ENCODE measurements at regions not wholly inside any gene's neighbourhood (a gene's known extent, or its start where the extent isn't known, plus 50 kb on each side); places are given as distances from the start of the nearest gene placed in this dataset.

DNA sequence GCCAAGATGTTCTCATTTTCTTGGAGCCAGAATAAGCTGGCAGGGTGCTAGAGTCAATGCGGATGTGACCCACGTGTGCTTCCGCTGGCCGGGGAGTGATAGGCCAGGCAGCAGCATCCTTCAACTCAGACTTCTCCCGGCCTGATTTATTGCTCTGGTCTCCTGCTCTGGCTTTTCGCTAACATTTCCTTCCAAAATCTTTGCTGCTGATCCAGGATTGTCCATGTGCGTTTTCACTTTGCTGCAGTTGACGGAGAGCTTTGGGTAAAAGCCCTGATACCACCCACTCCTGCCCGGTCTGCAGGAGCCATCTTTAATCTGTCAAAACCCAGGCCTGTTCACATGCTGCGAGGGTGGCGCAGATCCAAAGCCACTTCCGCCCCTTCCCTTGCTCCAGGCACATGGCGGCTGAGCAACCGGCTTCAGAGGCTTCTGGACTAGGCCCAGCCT, 106.8 kb downstream of the CYP26A1 start:
- Histone ChIP-seq H3K36me3 (ENCODE audit: insufficient read depth, low read length) (no peaks in the 10 kb centered on the region), H3K9me3 (ENCODE audit: low read length) (no peaks in the 10 kb centered on the region), H3K9ac (ENCODE audit: low read length) (no peak overlapping the region), H3K4me3 (ENCODE audit: low read depth in 1 of 2, low read length in 2 of 2) (no peak overlapping the region), H3K4me1 (ENCODE audit: insufficient read depth, low read length) (no peaks in the 10 kb centered on the region), H3K27me3 (ENCODE audit: control insufficient read depth in 1 of 2, insufficient read depth in 2 of 2, low read length in 2 of 2) (no peaks in the 10 kb centered on the region), H3K27ac (ENCODE audit: low read depth, low read length) (no peak overlapping the region)

DNA sequence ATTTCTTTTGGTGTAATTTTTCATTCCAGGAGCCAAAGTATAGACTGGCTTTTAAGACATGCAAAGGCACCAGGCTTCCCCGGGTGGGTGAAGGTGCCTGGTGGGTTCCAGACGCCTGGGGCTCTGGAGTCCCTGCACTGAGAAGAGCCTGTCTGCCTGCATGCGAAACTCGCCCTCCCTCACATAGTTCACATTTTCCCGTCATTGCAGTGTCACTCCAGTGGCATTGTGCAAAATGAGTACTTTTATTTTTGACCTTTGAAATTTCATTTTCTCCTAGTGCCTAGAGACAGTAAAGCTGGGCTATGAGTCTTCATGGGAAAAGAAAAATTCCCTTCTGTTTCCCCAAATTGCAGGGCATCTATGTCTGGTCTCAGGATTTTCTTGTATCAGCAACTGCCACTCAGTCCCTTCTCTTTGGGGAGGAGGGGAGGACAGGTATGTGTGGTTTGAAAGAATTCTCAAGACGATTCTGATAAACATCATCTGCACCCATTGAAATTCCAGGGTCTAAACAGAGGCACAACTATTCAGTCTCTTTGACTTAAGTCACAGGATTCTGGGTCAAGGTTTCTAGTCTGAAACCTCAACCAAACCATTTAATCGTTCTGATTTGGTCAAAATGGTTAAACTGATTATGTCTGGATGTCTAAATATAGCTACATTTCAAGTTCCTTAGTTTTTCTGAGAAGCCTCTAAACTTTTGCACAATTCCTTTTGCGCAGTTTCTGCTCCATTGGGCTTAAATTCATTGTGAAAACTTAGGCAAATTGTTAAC, 107.8 kb downstream of the CYP26A1 start:
- Histone ChIP-seq H3K9ac (ENCODE audit: low read length) (no peak overlapping the region), H3K9me3 (ENCODE audit: low read length) (no peaks in the 10 kb centered on the region), H3K36me3 (ENCODE audit: insufficient read depth, low read length) (no peaks in the 10 kb centered on the region), H3K4me3 (ENCODE audit: low read depth in 1 of 2, low read length in 2 of 2) (no peak overlapping the region), H3K27me3 (ENCODE audit: control insufficient read depth in 1 of 2, insufficient read depth in 2 of 2, low read length in 2 of 2) (no peaks in the 10 kb centered on the region), H3K4me1 (ENCODE audit: insufficient read depth, low read length) (no peaks in the 10 kb centered on the region), H3K27ac (ENCODE audit: low read depth, low read length) (no peak overlapping the region)

DNA sequence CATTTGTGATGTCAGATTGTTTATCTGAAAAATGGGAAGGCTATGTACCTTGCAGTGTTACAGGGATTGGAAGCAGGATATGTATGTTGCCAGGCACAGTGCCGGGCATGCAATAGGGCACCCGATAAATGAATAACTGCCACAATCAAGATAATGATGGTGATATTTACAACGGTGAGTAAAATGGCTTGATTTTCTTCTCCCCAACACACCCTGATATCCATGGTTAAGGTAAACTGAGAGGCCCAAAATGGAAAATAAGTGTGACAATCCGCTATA, 108.3 kb downstream of the CYP26A1 start:
- Histone ChIP-seq H3K4me3 (ENCODE audit: low read depth in 1 of 2, low read length in 2 of 2) (no peak overlapping the region), H3K9ac (ENCODE audit: low read length) (no peak overlapping the region), H3K36me3 (ENCODE audit: insufficient read depth, low read length) (no peaks in the 10 kb centered on the region), H3K27me3 (ENCODE audit: control insufficient read depth in 1 of 2, insufficient read depth in 2 of 2, low read length in 2 of 2) (no peaks in the 10 kb centered on the region), H3K9me3 (ENCODE audit: low read length) (no peaks in the 10 kb centered on the region), H3K4me1 (ENCODE audit: insufficient read depth, low read length) (no peaks in the 10 kb centered on the region), H3K27ac (ENCODE audit: low read depth, low read length) (no peak overlapping the region)

- H3K36me3 ChIP-seq (ENCODE audit: insufficient read depth, low read length), result no peaks in the 10 kb centered on the region
- no peak overlapping the region for H3K4me3 ChIP-seq (ENCODE audit: low read depth in 1 of 2, low read length in 2 of 2)
- H3K27ac ChIP-seq (ENCODE audit: low read depth, low read length), result no peak overlapping the region
- H3K4me1 ChIP-seq (ENCODE audit: insufficient read depth, low read length), result no peaks in the 10 kb centered on the region
- H3K27me3 ChIP-seq (ENCODE audit: control insufficient read depth in 1 of 2, insufficient read depth in 2 of 2, low read length in 2 of 2), result no peaks in the 10 kb centered on the region
- no peaks in the 10 kb centered on the region for H3K9me3 ChIP-seq (ENCODE audit: low read length)
- no peak overlapping the region for H3K9ac ChIP-seq (ENCODE audit: low read length)
Measured at GRCh38 chr10:93182790-93183189, 109.1 kb downstream of the CYP26A1 start.

- no peak overlapping the region for H3K4me3 ChIP-seq (ENCODE audit: low read depth in 1 of 2, low read length in 2 of 2)
- H3K36me3 ChIP-seq (ENCODE audit: insufficient read depth, low read length), result no peaks in the 10 kb centered on the region
- H3K27me3 ChIP-seq (ENCODE audit: control insufficient read depth in 1 of 2, insufficient read depth in 2 of 2, low read length in 2 of 2), result no peaks in the 10 kb centered on the region
- H3K27ac ChIP-seq (ENCODE audit: low read depth, low read length), result no peak overlapping the region
- H3K4me1 ChIP-seq (ENCODE audit: insufficient read depth, low read length), result no peaks in the 10 kb centered on the region
- no peak overlapping the region for H3K9ac ChIP-seq (ENCODE audit: low read length)
- no peaks in the 10 kb centered on the region for H3K9me3 ChIP-seq (ENCODE audit: low read length)
Measured at GRCh38 chr10:93186653-93187052, 113.0 kb downstream of the CYP26A1 start.

DNA sequence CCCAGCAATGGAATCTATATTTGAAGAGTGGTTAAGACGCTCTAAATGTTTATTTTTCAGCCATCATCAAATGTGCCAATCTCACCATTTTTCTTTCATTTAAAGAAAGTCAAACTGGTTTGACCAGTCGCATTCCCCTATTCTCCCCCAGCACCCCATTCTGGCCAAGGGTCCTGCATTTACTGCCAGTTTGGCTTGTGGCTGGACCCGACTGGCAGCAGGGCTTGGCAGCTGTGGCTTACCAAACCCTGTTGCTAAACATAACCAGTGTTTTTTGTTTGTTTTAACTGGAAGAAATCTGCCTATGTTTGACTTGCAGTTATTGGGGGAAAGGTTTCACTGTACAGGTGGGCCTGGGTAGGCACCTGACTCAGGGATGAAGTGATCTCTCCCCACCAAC, 116.3 kb downstream of the CYP26A1 start:
- Histone ChIP-seq H3K4me1 (ENCODE audit: insufficient read depth, low read length) (no peaks in the 10 kb centered on the region), H3K4me3 (ENCODE audit: low read depth in 1 of 2, low read length in 2 of 2) (no peak overlapping the region), H3K27ac (ENCODE audit: low read depth, low read length) (no peak overlapping the region), H3K9me3 (ENCODE audit: low read length) (no peaks in the 10 kb centered on the region), H3K27me3 (ENCODE audit: control insufficient read depth in 1 of 2, insufficient read depth in 2 of 2, low read length in 2 of 2) (no peaks in the 10 kb centered on the region), H3K36me3 (ENCODE audit: insufficient read depth, low read length) (no peaks in the 10 kb centered on the region), H3K9ac (ENCODE audit: low read length) (no peak overlapping the region)

DNA sequence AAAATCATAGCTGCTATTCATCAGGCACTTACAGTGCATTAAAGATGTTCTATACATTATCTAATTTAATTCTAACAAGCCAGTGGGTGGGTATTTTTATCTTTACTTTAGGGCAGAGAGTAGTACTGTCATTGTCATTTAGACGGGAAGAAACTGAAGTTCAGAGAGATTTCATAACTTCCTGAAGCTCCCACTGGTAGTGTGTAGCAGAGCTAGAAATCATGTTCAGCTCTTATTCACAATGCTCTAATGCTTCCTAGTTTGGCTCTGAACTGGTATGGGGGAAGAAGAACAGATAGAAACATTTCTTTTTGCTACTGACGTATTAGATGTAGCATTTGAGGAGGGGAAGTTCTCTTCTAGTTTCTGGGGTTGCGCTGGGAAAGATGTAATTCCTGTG, 116.7 kb downstream of the CYP26A1 start:
- H3K4me1 ChIP-seq (ENCODE audit: insufficient read depth, low read length), result no peaks in the 10 kb centered on the region
- H3K9me3 ChIP-seq (ENCODE audit: low read length), result no peaks in the 10 kb centered on the region
- H3K36me3 ChIP-seq (ENCODE audit: insufficient read depth, low read length), result no peaks in the 10 kb centered on the region
- no peaks in the 10 kb centered on the region for H3K27me3 ChIP-seq (ENCODE audit: control insufficient read depth in 1 of 2, insufficient read depth in 2 of 2, low read length in 2 of 2)
- no peak overlapping the region for H3K4me3 ChIP-seq (ENCODE audit: low read depth in 1 of 2, low read length in 2 of 2)
- no peak overlapping the region for H3K9ac ChIP-seq (ENCODE audit: low read length)
- no peak overlapping the region for H3K27ac ChIP-seq (ENCODE audit: low read depth, low read length)

DNA sequence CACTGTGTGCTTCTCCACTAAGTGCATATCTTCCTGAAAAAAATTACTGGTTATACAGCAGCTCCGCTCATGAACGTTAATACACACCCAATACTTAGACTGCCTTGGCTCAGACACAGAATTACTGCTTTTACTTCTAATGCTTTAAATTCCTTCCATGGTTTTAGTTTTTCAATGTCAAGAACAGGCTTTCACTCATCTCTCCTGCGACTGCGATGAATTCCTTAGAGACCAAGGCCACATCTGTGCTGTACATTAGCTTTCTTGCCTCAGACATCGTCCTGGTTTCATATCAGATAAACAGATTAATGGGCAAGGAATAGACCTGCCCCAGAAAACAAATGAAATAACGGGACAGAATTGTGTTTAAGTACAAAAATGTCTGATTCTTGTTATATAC, 120.2 kb downstream of the CYP26A1 start:
- Histone ChIP-seq H3K9ac (ENCODE audit: low read length) (no peak overlapping the region), H3K36me3 (ENCODE audit: insufficient read depth, low read length) (no peaks in the 10 kb centered on the region), H3K9me3 (ENCODE audit: low read length) (no peaks in the 10 kb centered on the region), H3K4me3 (ENCODE audit: low read depth in 1 of 2, low read length in 2 of 2) (no peak overlapping the region), H3K27me3 (ENCODE audit: control insufficient read depth in 1 of 2, insufficient read depth in 2 of 2, low read length in 2 of 2) (no peaks in the 10 kb centered on the region), H3K27ac (ENCODE audit: low read depth, low read length) (no peak overlapping the region), H3K4me1 (ENCODE audit: insufficient read depth, low read length) (peaks cover 10% of the 10 kb centered on the region)

DNA sequence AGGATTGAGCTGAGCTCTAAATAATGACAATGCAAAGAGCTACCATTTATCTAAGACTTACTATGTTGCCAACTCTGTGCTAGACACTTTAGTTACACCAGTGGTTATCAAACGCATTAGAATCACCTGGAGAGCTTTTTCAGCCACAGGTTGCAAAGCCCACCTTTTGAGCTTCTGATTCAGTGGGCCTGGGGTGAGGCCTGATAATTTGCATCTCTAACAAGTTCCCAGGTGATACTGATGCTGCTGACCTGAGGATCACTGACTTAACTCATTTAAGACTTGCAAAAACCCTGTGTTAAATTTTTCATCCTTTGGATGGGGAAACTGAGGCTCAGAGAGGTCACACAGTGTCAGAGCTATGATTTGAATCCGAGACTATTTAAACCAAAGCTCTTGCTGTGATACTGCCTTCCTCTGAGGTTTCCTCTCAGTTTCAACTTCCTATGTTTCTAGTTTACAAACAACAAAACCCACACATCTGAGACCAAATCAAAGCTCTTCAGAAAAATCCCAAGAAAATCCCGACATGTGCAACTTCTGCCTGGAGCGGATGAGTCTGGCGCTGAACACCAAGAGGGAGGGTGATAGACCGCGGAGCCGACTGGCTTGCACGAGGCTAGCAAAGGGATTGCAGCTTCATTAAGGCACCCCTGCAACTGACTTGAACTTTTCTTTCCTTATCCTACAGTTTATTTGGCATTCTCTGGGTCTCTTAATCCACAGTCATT, 124.9 kb downstream of the CYP26A1 start:
- peaks cover 10% of the 10 kb centered on the region for H3K4me1 ChIP-seq (ENCODE audit: insufficient read depth, low read length)
- H3K27ac ChIP-seq (ENCODE audit: low read depth, low read length), result no peak overlapping the region
- no peaks in the 10 kb centered on the region for H3K9me3 ChIP-seq (ENCODE audit: low read length)
- H3K36me3 ChIP-seq (ENCODE audit: insufficient read depth, low read length), result no peaks in the 10 kb centered on the region
- peak overlapping the region; percentile 22 to 37 for H3K4me3 ChIP-seq (ENCODE audit: low read depth in 1 of 2, low read length in 2 of 2)
- no peaks in the 10 kb centered on the region for H3K27me3 ChIP-seq (ENCODE audit: control insufficient read depth in 1 of 2, insufficient read depth in 2 of 2, low read length in 2 of 2)
- no peak overlapping the region for H3K9ac ChIP-seq (ENCODE audit: low read length)

DNA sequence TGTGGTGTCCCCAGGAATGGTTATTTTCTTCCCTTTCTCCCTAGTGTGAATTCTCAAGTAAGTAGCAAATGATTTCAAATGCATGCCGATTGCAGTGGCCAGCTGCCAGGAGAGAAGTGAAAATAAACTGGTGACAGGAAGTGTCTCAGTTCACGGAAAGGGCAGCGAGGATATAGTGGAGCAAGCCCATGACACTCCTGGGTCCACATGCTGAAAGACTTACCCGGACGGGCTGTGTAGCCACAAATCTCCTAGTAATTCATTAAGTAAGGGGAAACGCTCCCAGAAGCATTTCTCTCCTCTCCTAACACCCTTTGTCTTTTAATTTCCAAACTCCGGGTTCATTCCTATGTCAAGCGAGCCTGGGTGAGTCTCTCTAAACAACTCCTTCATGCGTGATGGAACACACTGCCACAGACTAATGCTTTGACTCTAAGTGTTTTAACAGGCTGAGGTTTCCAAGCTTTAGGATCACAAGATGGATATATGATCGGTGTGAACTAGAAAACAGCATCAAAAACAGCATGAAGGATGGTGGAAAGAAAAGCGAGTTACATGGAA, 125.6 kb downstream of the CYP26A1 start:
- Histone ChIP-seq H3K9ac (ENCODE audit: low read length) (no peak overlapping the region), H3K27me3 (ENCODE audit: control insufficient read depth in 1 of 2, insufficient read depth in 2 of 2, low read length in 2 of 2) (no peaks in the 10 kb centered on the region), H3K9me3 (ENCODE audit: low read length) (no peaks in the 10 kb centered on the region), H3K36me3 (ENCODE audit: insufficient read depth, low read length) (no peaks in the 10 kb centered on the region), H3K27ac (ENCODE audit: low read depth, low read length) (no peak overlapping the region), H3K4me3 (ENCODE audit: low read depth in 1 of 2, low read length in 2 of 2) (peak overlapping the region; percentile 22 to 37), H3K4me1 (ENCODE audit: insufficient read depth, low read length) (peaks cover 10% of the 10 kb centered on the region)

DNA sequence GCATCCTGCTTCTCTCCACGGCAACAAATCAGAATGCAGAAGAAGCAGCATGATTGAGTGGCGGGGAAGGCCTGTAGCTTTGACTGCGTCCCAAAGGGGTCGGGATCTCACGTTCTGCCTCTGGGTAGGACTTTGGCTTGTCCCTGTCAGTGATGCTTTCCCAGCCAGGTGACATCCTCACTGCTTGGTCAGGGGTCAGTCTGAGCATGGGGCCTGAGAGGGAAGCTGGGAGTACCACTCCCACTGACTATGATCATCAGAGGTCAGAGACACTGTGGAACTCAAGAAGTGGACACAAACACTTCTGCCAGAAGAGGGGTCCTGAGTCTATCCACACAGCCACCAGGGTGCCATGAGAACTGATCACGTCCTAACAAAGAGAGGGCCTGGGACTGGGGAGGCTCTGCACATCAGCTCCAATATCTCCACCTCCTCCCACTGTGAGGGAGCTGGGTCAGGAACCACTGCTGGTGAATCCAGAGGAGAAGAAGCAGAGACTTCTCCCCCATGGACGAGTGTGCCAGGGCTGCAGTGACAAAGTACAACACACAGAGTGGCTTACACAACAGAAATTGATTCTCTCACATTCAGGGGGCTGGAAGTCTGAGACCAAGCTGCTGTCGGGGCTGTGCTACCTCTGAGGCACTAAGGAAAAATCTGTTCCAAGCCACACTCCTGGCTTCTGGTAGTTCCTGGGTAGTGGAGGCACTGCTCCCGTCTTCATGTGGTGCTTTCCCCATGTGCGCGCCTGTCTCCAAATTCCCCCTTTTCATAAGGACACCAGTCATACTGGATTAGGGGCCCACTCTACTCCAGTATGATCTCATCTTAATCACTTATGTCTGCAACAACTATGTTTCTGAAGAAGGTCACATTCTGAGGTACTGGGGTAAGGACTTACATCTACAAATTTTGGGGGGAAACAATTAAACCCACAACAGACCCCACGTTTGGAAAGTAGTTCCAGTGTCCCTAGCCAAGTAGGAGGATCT, 131.1 kb downstream of the CYP26A1 start:
- no peak overlapping the region for H3K4me3 ChIP-seq (ENCODE audit: low read depth in 1 of 2, low read length in 2 of 2)
- H3K9me3 ChIP-seq (ENCODE audit: low read length), result no peaks in the 10 kb centered on the region

More for the DNA sequence above, 131.1 kb downstream of the CYP26A1 start:
- H3K4me1 ChIP-seq (ENCODE audit: insufficient read depth, low read length), result no peaks in the 10 kb centered on the region
- H3K9ac ChIP-seq (ENCODE audit: low read length), result no peak overlapping the region
- H3K27ac ChIP-seq (ENCODE audit: low read depth, low read length), result no peak overlapping the region
- H3K36me3 ChIP-seq (ENCODE audit: insufficient read depth, low read length), result no peaks in the 10 kb centered on the region
- no peaks in the 10 kb centered on the region for H3K27me3 ChIP-seq (ENCODE audit: control insufficient read depth in 1 of 2, insufficient read depth in 2 of 2, low read length in 2 of 2)

Measured in muscle layer of colon (tissue), 2 donors.